ENCODE measurements at regions not wholly inside any gene's neighbourhood (a gene's known extent, or its start where the extent isn't known, plus 50 kb on each side); places are given as distances from the start of the nearest gene placed in this dataset.

DNA sequence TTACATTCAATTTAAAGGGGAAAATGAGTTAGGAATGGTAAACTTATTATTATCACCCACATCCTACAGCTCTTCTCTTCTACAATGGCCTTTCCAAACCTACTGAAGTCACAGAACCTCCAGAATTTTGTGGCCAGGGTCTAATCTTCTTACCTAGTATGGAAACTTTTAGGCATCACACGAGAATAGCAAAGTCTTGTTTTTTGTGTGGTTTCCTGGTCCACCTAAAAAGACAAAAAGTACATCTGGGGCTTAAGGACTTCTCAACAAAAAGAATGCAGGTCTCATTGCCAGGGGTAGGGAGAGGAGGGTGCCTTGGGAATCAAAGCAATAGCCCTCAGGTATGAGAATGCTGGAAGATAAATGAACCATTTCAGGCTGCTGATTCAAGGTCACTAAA is 345.3 kb downstream of the LMX1A start:
- H3K36me3 ChIP-seq (ENCODE audit: control insufficient read depth, insufficient read depth, low read length), result no peaks in the 10 kb centered on the region
- ChIA-PET POLR2A (no interaction called here), CTCF (ENCODE audit: low intra/inter-chr PET ratio) (no interaction called here)
- no peaks in the 10 kb centered on the region for H3K9me1 ChIP-seq (ENCODE audit: control insufficient read depth, insufficient read depth, low read length)
- H4K20me1 ChIP-seq (replicated peaks; ENCODE audit: control insufficient read depth, insufficient read depth, low read length), result no peaks in the 10 kb centered on the region
- no peak for TF ChIP-seq ILK (tag; IDR thresholded peaks at IDR 0.05; ENCODE audit: borderline replicate concordance, low read depth)
- TF ChIP-seq, protein P1, sequence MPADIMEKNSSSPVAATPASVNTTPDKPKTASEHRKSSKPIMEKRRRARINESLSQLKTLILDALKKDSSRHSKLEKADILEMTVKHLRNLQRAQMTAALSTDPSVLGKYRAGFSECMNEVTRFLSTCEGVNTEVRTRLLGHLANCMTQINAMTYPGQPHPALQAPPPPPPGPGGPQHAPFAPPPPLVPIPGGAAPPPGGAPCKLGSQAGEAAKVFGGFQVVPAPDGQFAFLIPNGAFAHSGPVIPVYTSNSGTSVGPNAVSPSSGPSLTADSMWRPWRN (IDR thresholded peaks at IDR 0.05; ENCODE audit: low read depth), result no peak
- TF ChIP-seq, protein P2, sequence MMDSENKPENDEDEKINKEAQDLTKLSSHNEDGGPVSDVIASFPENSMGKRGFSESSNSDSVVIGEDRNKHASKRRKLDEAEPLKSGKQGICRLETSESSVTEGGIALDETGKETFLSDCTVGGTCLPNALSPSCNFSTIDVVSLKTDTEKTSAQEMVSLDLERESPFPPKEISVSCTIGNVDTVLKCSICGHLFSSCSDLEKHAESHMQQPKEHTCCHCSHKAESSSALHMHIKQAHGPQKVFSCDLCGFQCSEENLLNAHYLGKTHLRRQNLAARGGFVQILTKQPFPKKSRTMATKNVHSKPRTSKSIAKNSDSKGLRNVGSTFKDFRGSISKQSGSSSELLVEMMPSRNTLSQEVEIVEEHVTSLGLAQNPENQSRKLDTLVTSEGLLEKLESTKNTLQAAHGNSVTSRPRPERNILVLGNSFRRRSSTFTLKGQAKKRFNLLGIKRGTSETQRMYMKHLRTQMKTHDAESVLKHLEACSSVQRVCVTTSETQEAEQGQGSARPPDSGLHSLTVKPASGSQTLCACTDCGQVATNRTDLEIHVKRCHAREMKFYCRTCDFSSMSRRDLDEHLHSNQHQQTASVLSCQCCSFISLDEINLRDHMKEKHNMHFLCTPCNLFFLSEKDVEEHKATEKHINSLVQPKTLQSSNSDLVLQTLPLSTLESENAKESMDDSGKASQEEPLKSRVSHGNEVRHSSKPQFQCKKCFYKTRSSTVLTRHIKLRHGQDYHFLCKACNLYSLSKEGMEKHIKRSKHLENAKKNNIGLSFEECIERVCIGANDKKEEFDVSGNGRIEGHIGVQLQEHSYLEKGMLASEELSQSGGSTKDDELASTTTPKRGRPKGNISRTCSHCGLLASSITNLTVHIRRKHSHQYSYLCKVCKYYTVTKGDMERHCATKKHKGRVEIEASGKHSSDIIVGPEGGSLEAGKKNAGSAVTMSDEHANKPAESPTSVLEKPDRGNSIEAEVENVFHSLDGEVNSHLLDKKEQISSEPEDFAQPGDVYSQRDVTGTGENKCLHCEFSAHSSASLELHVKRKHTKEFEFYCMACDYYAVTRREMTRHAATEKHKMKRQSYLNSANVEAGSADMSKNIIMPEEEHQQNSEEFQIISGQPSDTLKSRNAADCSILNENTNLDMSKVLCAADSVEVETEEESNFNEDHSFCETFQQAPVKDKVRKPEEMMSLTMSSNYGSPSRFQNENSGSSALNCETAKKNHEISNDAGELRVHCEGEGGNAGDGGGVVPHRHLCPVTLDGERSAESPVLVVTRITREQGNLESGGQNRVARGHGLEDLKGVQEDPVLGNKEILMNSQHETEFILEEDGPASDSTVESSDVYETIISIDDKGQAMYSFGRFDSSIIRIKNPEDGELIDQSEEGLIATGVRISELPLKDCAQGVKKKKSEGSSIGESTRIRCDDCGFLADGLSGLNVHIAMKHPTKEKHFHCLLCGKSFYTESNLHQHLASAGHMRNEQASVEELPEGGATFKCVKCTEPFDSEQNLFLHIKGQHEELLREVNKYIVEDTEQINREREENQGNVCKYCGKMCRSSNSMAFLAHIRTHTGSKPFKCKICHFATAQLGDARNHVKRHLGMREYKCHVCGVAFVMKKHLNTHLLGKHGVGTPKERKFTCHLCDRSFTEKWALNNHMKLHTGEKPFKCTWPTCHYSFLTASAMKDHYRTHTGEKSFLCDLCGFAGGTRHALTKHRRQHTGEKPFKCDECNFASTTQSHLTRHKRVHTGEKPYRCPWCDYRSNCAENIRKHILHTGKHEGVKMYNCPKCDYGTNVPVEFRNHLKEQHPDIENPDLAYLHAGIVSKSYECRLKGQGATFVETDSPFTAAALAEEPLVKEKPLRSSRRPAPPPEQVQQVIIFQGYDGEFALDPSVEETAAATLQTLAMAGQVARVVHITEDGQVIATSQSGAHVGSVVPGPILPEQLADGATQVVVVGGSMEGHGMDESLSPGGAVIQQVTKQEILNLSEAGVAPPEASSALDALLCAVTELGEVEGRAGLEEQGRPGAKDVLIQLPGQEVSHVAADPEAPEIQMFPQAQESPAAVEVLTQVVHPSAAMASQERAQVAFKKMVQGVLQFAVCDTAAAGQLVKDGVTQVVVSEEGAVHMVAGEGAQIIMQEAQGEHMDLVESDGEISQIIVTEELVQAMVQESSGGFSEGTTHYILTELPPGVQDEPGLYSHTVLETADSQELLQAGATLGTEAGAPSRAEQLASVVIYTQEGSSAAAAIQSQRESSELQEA (IDR thresholded peaks at IDR 0.05; ENCODE audit: low read depth), result no peak
- TF ChIP-seq SIN3B (IDR thresholded peaks at IDR 0.05; ENCODE audit: low read depth), result no peak
- TF ChIP-seq, protein P3, sequence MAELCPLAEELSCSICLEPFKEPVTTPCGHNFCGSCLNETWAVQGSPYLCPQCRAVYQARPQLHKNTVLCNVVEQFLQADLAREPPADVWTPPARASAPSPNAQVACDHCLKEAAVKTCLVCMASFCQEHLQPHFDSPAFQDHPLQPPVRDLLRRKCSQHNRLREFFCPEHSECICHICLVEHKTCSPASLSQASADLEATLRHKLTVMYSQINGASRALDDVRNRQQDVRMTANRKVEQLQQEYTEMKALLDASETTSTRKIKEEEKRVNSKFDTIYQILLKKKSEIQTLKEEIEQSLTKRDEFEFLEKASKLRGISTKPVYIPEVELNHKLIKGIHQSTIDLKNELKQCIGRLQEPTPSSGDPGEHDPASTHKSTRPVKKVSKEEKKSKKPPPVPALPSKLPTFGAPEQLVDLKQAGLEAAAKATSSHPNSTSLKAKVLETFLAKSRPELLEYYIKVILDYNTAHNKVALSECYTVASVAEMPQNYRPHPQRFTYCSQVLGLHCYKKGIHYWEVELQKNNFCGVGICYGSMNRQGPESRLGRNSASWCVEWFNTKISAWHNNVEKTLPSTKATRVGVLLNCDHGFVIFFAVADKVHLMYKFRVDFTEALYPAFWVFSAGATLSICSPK (IDR thresholded peaks at IDR 0.05; ENCODE audit: borderline replicate concordance), result no peak
- no peak for TF ChIP-seq NCOA1 (IDR thresholded peaks at IDR 0.05; ENCODE audit: low read depth)
- TF ChIP-seq, protein P4, sequence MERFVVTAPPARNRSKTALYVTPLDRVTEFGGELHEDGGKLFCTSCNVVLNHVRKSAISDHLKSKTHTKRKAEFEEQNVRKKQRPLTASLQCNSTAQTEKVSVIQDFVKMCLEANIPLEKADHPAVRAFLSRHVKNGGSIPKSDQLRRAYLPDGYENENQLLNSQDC (CRISPR knock-in tag; IDR thresholded peaks at IDR 0.05), result no peak
- no peaks in the 10 kb centered on the region for H3K9me3 ChIP-seq (replicated peaks; ENCODE audit: control insufficient read depth, insufficient read depth, low read depth, low read length)
- no TSS peak for BruUV-seq (replicated peaks)
- 0% methylated on average over 1 of the region's 1 CpG for WGBS (ENCODE audit: insufficient coverage, low coverage, missing lambda C conversion rate)
- H2AFZ ChIP-seq (ENCODE audit: low read depth, low read length), result no peak overlapping the region
- no peak overlapping the region for H3K27ac ChIP-seq (ENCODE audit: extremely low read depth, low read depth, low read length)
- H3K79me2 ChIP-seq (ENCODE audit: control insufficient read depth, insufficient read depth, low read length), result no peaks in the 10 kb centered on the region
- in situ Hi-C loops (cut with MboI), result no loop called here
- no peaks in the 10 kb centered on the region for H3K4me1 ChIP-seq (replicated peaks in 1 of 2; ENCODE audit: control insufficient read depth in 2 of 2, insufficient read depth in 2 of 2, low read length in 2 of 2)
- no peak overlapping the region for H3K4me2 ChIP-seq (ENCODE audit: insufficient read depth, low read length)
- intact Hi-C loops (cut with micrococcal nuclease), result no loop called here
- ATAC-seq (no peak), FAIRE-seq (no peak), DNase-seq (ENCODE audit: extremely low read depth in 1 of 4, low spot score in 3 of 4) (no peak)
- H3K9ac ChIP-seq (ENCODE audit: insufficient read depth in 1 of 2, low read depth in 2 of 2, low read length in 2 of 2), result no peak overlapping the region
- H3K4me3 ChIP-seq, result no peak overlapping the region
- H3K27me3 ChIP-seq (ENCODE audit: control insufficient read depth in 2 of 2, insufficient read depth in 2 of 2, low read length in 2 of 2), result no peaks in the 10 kb centered on the region
